Astrocyte of the spinal cord (primary cell): ENCODE measurements at regions not wholly inside any gene's neighbourhood (a gene's known extent, or its start where the extent isn't known, plus 50 kb on each side); places are given as distances from the start of the nearest gene placed in this dataset.

ENCODE experiments used
- DNase-seq: peaks from one replicate; pipeline ENCODE4 v3.0.0; 2011; ENCODE audit warnings: low read depth, low spot score
- H3K4me3 ChIP-seq: 2 replicates; pipeline ENCODE4 v1.5.1; 2011; ENCODE audit warnings: low read depth, mild to moderate bottlenecking, low read length, moderate library complexity
- CTCF ChIP-seq: IDR thresholded peaks from 2 replicates; pipeline ENCODE4 v1.5.1; 2012; ENCODE audit warnings: low read depth, mild to moderate bottlenecking, low read length, inconsistent platforms
- in situ Hi-C: cut with HindIII; loops from 2 replicates; pipeline ENCODE4 v1.10.0; 2017; ENCODE audit warnings: low sequenced_read_pairs

- in situ Hi-C loops: no loop called here
- H3K4me3 ChIP-seq: no peak overlapping the region
- no peak for TF ChIP-seq CTCF
- DNase-seq: no peak
Measured at GRCh38 chr6:170136541-170137175, 154.2 kb downstream of the DLL1 start.

- in situ Hi-C loops: no loop called here
- DNase-seq: no peak
- no peak overlapping the region for H3K4me3 ChIP-seq
- TF ChIP-seq CTCF: no peak
Measured at GRCh38 chr6:170135821-170136471, 154.9 kb downstream of the DLL1 start.

GRCh38 chr6:170135461-170135820 lies 155.4 kb downstream of the DLL1 start:
- H3K4me3 ChIP-seq: no peak overlapping the region
- TF ChIP-seq CTCF: no peak
- in situ Hi-C loops: no loop called here
- no peak for DNase-seq

GRCh38 chr6:170134471-170135440 lies 156.1 kb downstream of the DLL1 start:
- in situ Hi-C loops: no loop called here
- no peak for TF ChIP-seq CTCF
- no peak for DNase-seq
- no peak overlapping the region for H3K4me3 ChIP-seq

- H3K4me3 ChIP-seq: no peak overlapping the region
- in situ Hi-C loops: no loop called here
- no peak for DNase-seq
- no peak for TF ChIP-seq CTCF
Measured at GRCh38 chr6:170134031-170134470, 156.8 kb downstream of the DLL1 start.

GRCh38 chr6:170132561-170132991 lies 158.3 kb downstream of the DLL1 start:
- no peak overlapping the region for H3K4me3 ChIP-seq
- DNase-seq: no peak
- in situ Hi-C loops: no loop called here
- no peak for TF ChIP-seq CTCF
